ENCODE measurements at regions not wholly inside any gene's neighbourhood (a gene's known extent, or its start where the extent isn't known, plus 50 kb on each side); places are given as distances from the start of the nearest gene placed in this dataset.

DNA sequence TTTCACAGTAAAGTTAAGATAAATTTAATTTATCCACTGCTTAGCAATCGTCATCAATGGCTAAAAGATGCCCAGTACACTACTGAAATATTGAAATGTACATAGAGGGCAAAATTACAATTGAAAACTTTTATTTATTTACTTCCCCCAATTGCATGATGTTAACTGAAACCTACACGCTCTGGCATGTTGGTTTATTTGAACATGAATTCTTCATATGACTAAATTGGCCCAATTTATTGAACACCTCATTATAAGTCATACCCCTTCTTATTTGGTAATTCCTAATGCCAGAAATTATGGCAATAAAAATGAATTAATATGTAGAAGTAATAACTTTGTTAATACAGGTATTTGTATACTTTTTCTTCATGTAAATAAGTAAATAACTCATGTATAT, 183.0 kb upstream of the ZC3H15 start:
- TF ChIP-seq, protein P1, sequence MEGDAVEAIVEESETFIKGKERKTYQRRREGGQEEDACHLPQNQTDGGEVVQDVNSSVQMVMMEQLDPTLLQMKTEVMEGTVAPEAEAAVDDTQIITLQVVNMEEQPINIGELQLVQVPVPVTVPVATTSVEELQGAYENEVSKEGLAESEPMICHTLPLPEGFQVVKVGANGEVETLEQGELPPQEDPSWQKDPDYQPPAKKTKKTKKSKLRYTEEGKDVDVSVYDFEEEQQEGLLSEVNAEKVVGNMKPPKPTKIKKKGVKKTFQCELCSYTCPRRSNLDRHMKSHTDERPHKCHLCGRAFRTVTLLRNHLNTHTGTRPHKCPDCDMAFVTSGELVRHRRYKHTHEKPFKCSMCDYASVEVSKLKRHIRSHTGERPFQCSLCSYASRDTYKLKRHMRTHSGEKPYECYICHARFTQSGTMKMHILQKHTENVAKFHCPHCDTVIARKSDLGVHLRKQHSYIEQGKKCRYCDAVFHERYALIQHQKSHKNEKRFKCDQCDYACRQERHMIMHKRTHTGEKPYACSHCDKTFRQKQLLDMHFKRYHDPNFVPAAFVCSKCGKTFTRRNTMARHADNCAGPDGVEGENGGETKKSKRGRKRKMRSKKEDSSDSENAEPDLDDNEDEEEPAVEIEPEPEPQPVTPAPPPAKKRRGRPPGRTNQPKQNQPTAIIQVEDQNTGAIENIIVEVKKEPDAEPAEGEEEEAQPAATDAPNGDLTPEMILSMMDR (IDR thresholded peaks at IDR 0.05): no peak
- TF ChIP-seq POLR2A (IDR thresholded peaks at IDR 0.05) (no peak), POLR2AphosphoS5 (IDR thresholded peaks at IDR 0.05) (no peak)
